Right atrium auricular region (tissue), 2 donors: ENCODE measurements at regions not wholly inside any gene's neighbourhood (a gene's known extent, or its start where the extent isn't known, plus 50 kb on each side); places are given as distances from the start of the nearest gene placed in this dataset.
A peak's percentile ranks its signal among the peaks of the same experiment; 100 is the strongest.

Source experiments
- DNase-seq: peaks from one replicate; pipeline ENCODE4 v3.0.0-alpha.2; 2019; ENCODE audit warnings: low spot score
- H3K27ac ChIP-seq, 2 donors: fragments of 200-600 bp; sonication (generic); 1 replicate in 1 of 2; 2 replicates in 1 of 2; pipeline ENCODE4 v1.5.1; 2016 to 2019
- H3K27me3 ChIP-seq, 2 donors: fragments of 200-600 bp; sonication (generic); one replicate each; pipeline versions ENCODE4 v1.5.1 to v1.6.0; 2017 to 2019
- H3K36me3 ChIP-seq: fragments of 200-600 bp; sonication (generic); one replicate; pipeline ENCODE4 v1.5.1; 2016
- H3K4me1 ChIP-seq, 2 donors: fragments of 200-600 bp; sonication (generic); one replicate each; pipeline versions ENCODE4 v1.5.1 to v1.6.0; 2017 to 2019
- H3K4me3 ChIP-seq, 2 donors: fragments of 200-600 bp; sonication (generic); 1 replicate in 1 of 2; 2 replicates in 1 of 2; pipeline ENCODE4 v1.5.1; 2017 to 2019; ENCODE audit warnings: mild to moderate bottlenecking in 1 of 2, moderate library complexity in 1 of 2
- H3K9me3 ChIP-seq, 2 donors: fragments of 200-600 bp; sonication (generic); one replicate each; pipeline ENCODE4 v1.5.1; 2019
- TF ChIP-seq, protein P1 (sequence below), 2 donors: fragments of 200-600 bp; sonication (generic); IDR thresholded peaks; one replicate each; pipeline ENCODE4 v1.5.1; 2019; ENCODE audit warnings: antibody characterized with exemption in 2 of 2

DNA sequence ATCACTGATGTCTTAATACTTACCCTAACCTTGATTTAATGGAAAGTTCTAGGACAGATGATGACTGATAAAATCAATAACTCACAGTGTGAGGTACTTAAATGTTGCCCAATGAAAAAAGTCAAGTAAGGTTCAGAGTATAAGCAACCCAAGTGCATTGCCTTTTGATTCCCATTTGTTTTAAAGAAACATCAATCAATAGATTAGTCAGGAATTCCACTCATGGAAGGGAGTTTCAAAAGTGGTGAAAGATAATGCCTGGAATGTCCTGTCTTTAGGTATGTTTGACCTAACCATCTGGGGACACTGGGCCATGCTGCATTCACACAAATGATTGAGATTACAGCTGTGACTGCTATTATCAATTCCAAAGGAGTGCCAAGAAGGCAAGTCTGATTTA lies 259.7 kb downstream of the PPARGC1A start:
- Histone ChIP-seq H3K4me1 (no peaks in the 10 kb centered on the region), H3K36me3 (no peaks in the 10 kb centered on the region), H3K4me3 (no peak overlapping the region), H3K27me3 (no peaks in the 10 kb centered on the region), H3K27ac (no peak overlapping the region), H3K9me3 (peaks cover 0 to 2% of the 10 kb centered on the region in 2 donors)
- no peak for DNase-seq
- TF ChIP-seq, protein P1, sequence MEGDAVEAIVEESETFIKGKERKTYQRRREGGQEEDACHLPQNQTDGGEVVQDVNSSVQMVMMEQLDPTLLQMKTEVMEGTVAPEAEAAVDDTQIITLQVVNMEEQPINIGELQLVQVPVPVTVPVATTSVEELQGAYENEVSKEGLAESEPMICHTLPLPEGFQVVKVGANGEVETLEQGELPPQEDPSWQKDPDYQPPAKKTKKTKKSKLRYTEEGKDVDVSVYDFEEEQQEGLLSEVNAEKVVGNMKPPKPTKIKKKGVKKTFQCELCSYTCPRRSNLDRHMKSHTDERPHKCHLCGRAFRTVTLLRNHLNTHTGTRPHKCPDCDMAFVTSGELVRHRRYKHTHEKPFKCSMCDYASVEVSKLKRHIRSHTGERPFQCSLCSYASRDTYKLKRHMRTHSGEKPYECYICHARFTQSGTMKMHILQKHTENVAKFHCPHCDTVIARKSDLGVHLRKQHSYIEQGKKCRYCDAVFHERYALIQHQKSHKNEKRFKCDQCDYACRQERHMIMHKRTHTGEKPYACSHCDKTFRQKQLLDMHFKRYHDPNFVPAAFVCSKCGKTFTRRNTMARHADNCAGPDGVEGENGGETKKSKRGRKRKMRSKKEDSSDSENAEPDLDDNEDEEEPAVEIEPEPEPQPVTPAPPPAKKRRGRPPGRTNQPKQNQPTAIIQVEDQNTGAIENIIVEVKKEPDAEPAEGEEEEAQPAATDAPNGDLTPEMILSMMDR (IDR thresholded peaks at IDR 0.05): no peak

DNA sequence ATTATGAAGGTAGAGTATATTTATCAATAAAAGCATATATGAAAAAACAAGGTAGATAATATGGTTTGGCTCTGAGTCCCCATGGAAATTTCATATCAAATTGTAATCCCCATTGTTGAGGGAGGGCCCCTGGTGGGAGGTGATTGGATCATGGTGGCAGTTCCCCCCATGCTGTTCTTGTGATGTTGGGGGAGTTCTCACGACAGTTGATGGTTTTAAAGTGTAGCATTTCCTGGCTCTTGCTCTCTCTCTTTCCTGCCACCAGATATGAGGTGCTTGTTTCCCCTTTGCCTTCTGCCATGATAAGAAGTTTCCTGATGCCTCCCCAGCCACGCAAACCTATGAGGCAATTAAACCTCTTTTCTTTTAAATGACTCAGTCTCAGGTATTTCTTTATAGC lies 260.4 kb downstream of the PPARGC1A start:
- no peak for DNase-seq
- Histone ChIP-seq H3K36me3 (no peaks in the 10 kb centered on the region), H3K4me1 (no peaks in the 10 kb centered on the region), H3K9me3 (peaks cover 0 to 9% of the 10 kb centered on the region in 2 donors), H3K27ac (no peak overlapping the region), H3K4me3 (no peak overlapping the region), H3K27me3 (no peaks in the 10 kb centered on the region)
- TF ChIP-seq, protein P1 (IDR thresholded peaks at IDR 0.05): no peak

DNA sequence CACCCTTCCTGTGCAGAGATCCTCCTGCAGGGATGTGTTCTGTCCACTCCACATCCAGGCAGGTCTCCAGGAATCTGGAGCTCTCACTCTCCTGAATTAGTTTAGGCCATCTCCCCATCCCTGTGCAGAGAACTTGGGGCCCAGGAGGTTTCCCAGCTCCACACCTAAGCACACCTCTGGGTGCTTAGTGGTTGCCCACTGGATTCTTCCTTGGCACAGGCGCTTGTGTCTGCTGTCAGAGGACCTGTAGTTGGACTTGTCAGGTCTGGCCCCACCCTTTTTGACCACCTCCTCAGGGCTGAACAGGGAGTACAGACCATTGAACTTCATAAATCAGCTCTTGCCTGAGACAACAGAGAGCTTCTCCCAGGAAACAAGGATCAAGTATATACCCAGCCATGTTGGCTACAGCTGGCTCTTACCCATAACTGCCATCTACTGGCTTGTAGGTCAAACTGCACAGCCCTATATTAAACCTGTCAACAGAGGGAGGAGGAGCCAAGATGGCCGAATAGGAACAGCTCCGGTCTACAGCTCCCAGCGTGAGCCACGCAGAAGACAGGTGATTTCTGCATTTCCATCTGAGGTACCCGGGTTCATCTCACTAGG lies 275.5 kb downstream of the PPARGC1A start:
- Histone ChIP-seq H3K4me3 (no peak overlapping the region), H3K36me3 (no peaks in the 10 kb centered on the region), H3K9me3 (no peaks in the 10 kb centered on the region), H3K27ac (no peak overlapping the region), H3K4me1 (no peaks in the 10 kb centered on the region), H3K27me3 (no peaks in the 10 kb centered on the region)
- TF ChIP-seq, protein P1 (IDR thresholded peaks at IDR 0.05): peak in 1 of 2 donors; percentile 40
- DNase-seq: no peak

DNA sequence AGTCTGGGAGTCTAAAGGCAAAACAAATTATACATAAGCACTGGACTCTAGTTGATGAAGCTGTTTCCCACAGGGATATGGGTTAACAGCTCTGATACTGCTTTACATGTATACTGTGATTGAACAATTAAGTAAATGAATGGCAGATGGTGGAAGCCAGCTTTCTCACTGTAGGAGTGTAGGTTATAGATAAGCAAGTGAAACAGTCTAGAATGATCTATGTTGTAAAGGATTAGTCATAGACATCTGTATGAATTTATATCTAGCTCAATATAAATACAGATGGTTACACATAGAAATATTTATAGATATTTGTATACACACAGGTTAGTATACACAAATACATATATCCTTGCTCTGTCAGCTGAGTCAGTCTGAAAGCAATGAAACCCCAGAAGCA lies 276.1 kb downstream of the PPARGC1A start:
- DNase-seq: no peak
- H3K4me3 ChIP-seq: no peak overlapping the region
- no peaks in the 10 kb centered on the region for H3K27me3 ChIP-seq
- no peaks in the 10 kb centered on the region for H3K4me1 ChIP-seq
- TF ChIP-seq, protein P1 (IDR thresholded peaks at IDR 0.05): no peak
- H3K36me3 ChIP-seq: no peaks in the 10 kb centered on the region
- no peak overlapping the region for H3K27ac ChIP-seq
- H3K9me3 ChIP-seq: no peaks in the 10 kb centered on the region

DNA sequence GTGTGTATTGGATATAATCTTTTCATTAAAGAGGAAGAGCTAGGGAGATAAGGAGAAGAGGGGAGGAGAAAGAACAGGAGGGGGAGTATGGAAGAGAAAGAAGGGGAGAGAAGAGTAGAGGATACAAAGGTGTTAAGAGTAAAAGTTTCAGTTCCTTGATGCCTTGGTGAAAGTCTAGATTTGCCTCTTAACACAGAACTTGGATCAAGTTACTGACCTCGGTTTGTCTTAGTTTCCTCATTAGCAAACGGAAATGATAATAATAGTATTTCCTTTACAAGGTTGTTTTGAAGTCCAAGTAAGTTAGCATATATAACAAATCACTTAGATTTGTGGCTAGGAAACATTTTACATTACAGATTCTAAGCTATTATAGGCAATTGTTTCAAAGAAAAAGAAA lies 287.1 kb downstream of the PPARGC1A start:
- no peaks in the 10 kb centered on the region for H3K4me1 ChIP-seq
- DNase-seq: no peak
- H3K27ac ChIP-seq: no peak overlapping the region
- H3K27me3 ChIP-seq: no peaks in the 10 kb centered on the region
- TF ChIP-seq, protein P1 (IDR thresholded peaks at IDR 0.05): no peak
- H3K9me3 ChIP-seq: no peaks in the 10 kb centered on the region
- no peak overlapping the region for H3K4me3 ChIP-seq
- H3K36me3 ChIP-seq: no peaks in the 10 kb centered on the region

DNA sequence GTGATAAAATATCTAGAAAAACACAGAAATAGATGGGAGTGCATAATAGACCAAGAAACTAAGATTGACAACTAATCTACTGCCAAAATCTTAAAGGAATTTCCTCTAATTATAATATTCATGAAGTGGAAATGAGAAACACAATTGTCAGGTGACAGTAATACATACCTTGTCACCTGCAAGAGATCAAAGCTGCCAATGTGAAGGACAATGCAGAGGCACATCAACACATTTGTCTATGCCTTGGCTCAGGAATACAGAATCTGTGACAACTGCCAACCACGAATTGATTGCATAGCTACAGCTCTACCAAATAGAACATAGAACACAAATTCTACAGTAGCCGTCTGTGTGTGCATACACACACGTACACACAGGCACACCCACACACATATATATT lies 295.7 kb downstream of the PPARGC1A start:
- Histone ChIP-seq H3K36me3 (no peaks in the 10 kb centered on the region), H3K9me3 (no peaks in the 10 kb centered on the region), H3K4me1 (no peaks in the 10 kb centered on the region), H3K27me3 (no peaks in the 10 kb centered on the region), H3K27ac (no peak overlapping the region), H3K4me3 (no peak overlapping the region)
- no peak for DNase-seq
- TF ChIP-seq, protein P1 (IDR thresholded peaks at IDR 0.05): no peak
